ENCODE measurements at regions not wholly inside any gene's neighbourhood (a gene's known extent, or its start where the extent isn't known, plus 50 kb on each side); places are given as distances from the start of the nearest gene placed in this dataset.

DNA sequence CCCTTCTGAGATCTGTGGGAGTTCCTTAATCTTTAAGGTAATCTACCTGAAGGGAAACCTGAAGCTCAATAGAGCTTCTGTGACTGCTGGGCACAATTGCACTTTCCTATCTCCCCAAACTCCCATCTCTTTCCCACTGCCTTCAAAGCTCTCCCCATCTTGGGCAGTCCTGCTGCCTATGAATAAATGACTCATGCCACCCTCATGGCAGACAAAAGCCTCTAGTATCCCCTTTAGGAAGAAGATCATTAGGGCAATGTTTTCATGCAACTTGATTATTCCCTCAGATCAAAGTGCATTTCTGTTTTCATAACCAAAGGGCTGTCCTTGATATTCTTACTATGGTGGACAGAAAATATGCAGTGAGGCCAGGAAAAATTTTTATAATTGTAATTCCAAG is 704.9 kb upstream of the LRRN3 start:
- TF ChIP-seq, protein P1, sequence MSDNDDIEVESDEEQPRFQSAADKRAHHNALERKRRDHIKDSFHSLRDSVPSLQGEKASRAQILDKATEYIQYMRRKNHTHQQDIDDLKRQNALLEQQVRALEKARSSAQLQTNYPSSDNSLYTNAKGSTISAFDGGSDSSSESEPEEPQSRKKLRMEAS (IDR thresholded peaks at IDR 0.05) = no peak
- no peak for TF ChIP-seq CTCF (IDR thresholded peaks at IDR 0.05; ENCODE audit: low read depth, low read length, missing input control)
- TF ChIP-seq YY1 (IDR thresholded peaks at IDR 0.05) = no peak
- no peak for TF ChIP-seq SP1 (IDR thresholded peaks at IDR 0.05)
- TF ChIP-seq REST (IDR thresholded peaks at IDR 0.05) = no peak

All from liver (tissue), 3 donors.